DND-41 (cell line): ENCODE measurements at regions not wholly inside any gene's neighbourhood (a gene's known extent, or its start where the extent isn't known, plus 50 kb on each side); places are given as distances from the start of the nearest gene placed in this dataset.
A peak's percentile ranks its signal among the peaks of the same experiment; 100 is the strongest.
"Not testable (repeated sequence)": the region's sequence is repeated elsewhere in the genome, so short reads cannot be mapped to it uniquely, and the experiment has no call there.

Experiments
- ATAC-seq: fragments of 200-7000 bp; cut with Tn5 transposase; 3 replicates; pipeline ENCODE4 v1.9.1; 2021; ENCODE audit warnings: low read depth; ENCODE audit not compliant: insufficient read depth
- DNase-seq: peaks from one replicate; pipeline ENCODE4 v3.0.0-alpha.2; 2020
- H2AFZ ChIP-seq: 2 replicates; pipeline ENCODE4 v1.6.0; 2012; ENCODE audit warnings: low read depth, low read length
- H3K27ac ChIP-seq: 2 replicates; pipeline ENCODE4 v1.5.1; 2012; ENCODE audit warnings: low read length, inconsistent platforms
- H3K27me3 ChIP-seq: fragments of 200-600 bp; sonication (generic); 2 replicates; pipeline ENCODE4 v1.6.0; 2012; ENCODE audit warnings: low read length, mild to moderate bottlenecking, inconsistent platforms; ENCODE audit not compliant: insufficient read depth, poor library complexity
- H3K36me3 ChIP-seq: 2 replicates; pipeline ENCODE4 v1.5.1; 2012; ENCODE audit warnings: low read length, inconsistent platforms; ENCODE audit not compliant: insufficient read depth
- H3K4me1 ChIP-seq: 2 replicates; pipeline ENCODE4 v1.5.1; 2012; ENCODE audit warnings: mild to moderate bottlenecking, low read length; ENCODE audit not compliant: insufficient read depth
- H3K4me2 ChIP-seq: 2 replicates; pipeline ENCODE4 v1.6.0; 2012; ENCODE audit warnings: mild to moderate bottlenecking, moderate library complexity, low read length, inconsistent platforms; ENCODE audit not compliant: insufficient read depth
- H3K4me3 ChIP-seq, 2 experiments: fragments of 200-600 bp in 1 of 2; shearing (Covaris generic) in 1 of 2; 2 replicates each; pipeline ENCODE4 v1.5.1; 2012 to 2016; ENCODE audit warnings: inconsistent platforms in 2 of 2, low read length in 2 of 2, mild to moderate bottlenecking in 2 of 2, low read depth in 1 of 2, moderate library complexity in 1 of 2
- H3K79me2 ChIP-seq: 2 replicates; pipeline ENCODE4 v1.6.0; 2012; ENCODE audit warnings: low read length, inconsistent platforms; ENCODE audit not compliant: insufficient read depth
- H3K9ac ChIP-seq: 2 replicates; pipeline ENCODE4 v1.6.0; 2012; ENCODE audit warnings: low read depth, mild to moderate bottlenecking, inconsistent platforms, low read length, moderate library complexity
- H3K9me3 ChIP-seq: 2 replicates; pipeline ENCODE4 v1.5.1; 2012; ENCODE audit warnings: low read length, moderate library complexity, mild to moderate bottlenecking, inconsistent platforms; ENCODE audit not compliant: insufficient read depth, severe bottlenecking
- H4K20me1 ChIP-seq: 2 replicates; pipeline ENCODE4 v1.6.0; 2012; ENCODE audit warnings: low read length; ENCODE audit not compliant: insufficient read depth
- CTCF ChIP-seq: IDR thresholded peaks from 2 replicates; pipeline ENCODE4 v1.5.1; 2012; ENCODE audit warnings: borderline replicate concordance, low read length, moderate library complexity, mild to moderate bottlenecking; ENCODE audit not compliant: poor library complexity, severe bottlenecking; ENCODE audit errors: extremely low read depth
- EZH2 ChIP-seq: IDR thresholded peaks from 3 replicates; pipeline ENCODE4 v1.6.1; 2012; ENCODE audit warnings: borderline replicate concordance, low read depth, mild to moderate bottlenecking, moderate library complexity, low read length, inconsistent platforms; ENCODE audit not compliant: severe bottlenecking

GRCh38 chr3:4914464-4914863 is 64.8 kb upstream of the BHLHE40 start:
- no peak for DNase-seq
- ATAC-seq = no peak
- Histone ChIP-seq H3K36me3 (no peaks in the 10 kb centered on the region), H3K27me3 (no peaks in the 10 kb centered on the region), H3K9me3 (peaks cover 3% of the 10 kb centered on the region), H3K9ac (no peak overlapping the region), H3K4me1 (no peaks in the 10 kb centered on the region), H3K27ac (no peak overlapping the region), H3K4me2 (no peak overlapping the region), H2AFZ (no peak overlapping the region), H3K79me2 (no peaks in the 10 kb centered on the region), H3K4me3 (no peak overlapping the region), H4K20me1 (no peaks in the 10 kb centered on the region)
- TF ChIP-seq CTCF (no peak), EZH2 (no peak)

GRCh38 chr3:4921589-4921988 is 57.6 kb upstream of the BHLHE40 start:
- not testable (repeated sequence) for H3K27me3 ChIP-seq, H3K4me2 ChIP-seq, H3K4me3 ChIP-seq, H3K79me2 ChIP-seq, H3K4me1 ChIP-seq, H3K9ac ChIP-seq, H3K27ac ChIP-seq, H4K20me1 ChIP-seq, H3K9me3 ChIP-seq, H2AFZ ChIP-seq, H3K36me3 ChIP-seq, DNase-seq, ATAC-seq

- TF ChIP-seq CTCF = no peak
- TF ChIP-seq EZH2 = no peak
Observed at GRCh38 chr3:4926892-4927291, 52.3 kb upstream of the BHLHE40 start.

GRCh38 chr3:4928277-4928789 is 50.9 kb upstream of the BHLHE40 start:
- no peaks in the 10 kb centered on the region for H3K9me3 ChIP-seq
- no peak for TF ChIP-seq CTCF
- no peak for TF ChIP-seq EZH2
- H3K4me1 ChIP-seq = no peaks in the 10 kb centered on the region
- no peaks in the 10 kb centered on the region for H3K27me3 ChIP-seq
- H2AFZ ChIP-seq = no peak overlapping the region
- no peaks in the 10 kb centered on the region for H3K36me3 ChIP-seq
- H3K9ac ChIP-seq = no peak overlapping the region
- H3K79me2 ChIP-seq = no peaks in the 10 kb centered on the region
- no peak overlapping the region for H3K4me3 ChIP-seq
- no peaks in the 10 kb centered on the region for H4K20me1 ChIP-seq
- no peak for ATAC-seq
- DNase-seq = no peak
- H3K4me2 ChIP-seq = no peak overlapping the region
- H3K27ac ChIP-seq = 0 out of 2 replicates have a peak overlapping the region, but pooled peaks have one; percentile 17

More at GRCh38 chr3:4926892-4927291, 52.3 kb upstream of the BHLHE40 start:
- Histone ChIP-seq H3K4me2 (no peak overlapping the region), H3K4me1 (no peaks in the 10 kb centered on the region), H3K36me3 (no peaks in the 10 kb centered on the region), H3K9me3 (no peaks in the 10 kb centered on the region), H3K79me2 (no peaks in the 10 kb centered on the region), H3K4me3 (no peak overlapping the region), H3K27ac (no peak overlapping the region), H3K27me3 (no peaks in the 10 kb centered on the region), H3K9ac (no peak overlapping the region), H4K20me1 (no peaks in the 10 kb centered on the region), H2AFZ (no peak overlapping the region)
- DNase-seq = no peak
- ATAC-seq = no peak
